Suprapubic skin (tissue), 4 donors: ENCODE measurements at regions not wholly inside any gene's neighbourhood (a gene's known extent, or its start where the extent isn't known, plus 50 kb on each side); places are given as distances from the start of the nearest gene placed in this dataset.

Source experiments
- DNase-seq, 2 donors: peaks; one replicate each; pipeline ENCODE4 v3.0.0-alpha.2; 2019; ENCODE audit warnings: low spot score in 2 of 2
- H3K27ac ChIP-seq: fragments of 200-600 bp; sonication (generic); one replicate; pipeline ENCODE4 v1.5.1; 2019
- H3K27me3 ChIP-seq: fragments of 200-600 bp; sonication (generic); one replicate; pipeline ENCODE4 v1.5.1; 2019
- H3K36me3 ChIP-seq: fragments of 200-600 bp; sonication (generic); one replicate; pipeline ENCODE4 v1.5.1; 2019
- H3K4me1 ChIP-seq: fragments of 200-600 bp; sonication (generic); one replicate; pipeline ENCODE4 v1.5.1; 2019
- H3K4me3 ChIP-seq: fragments of 200-600 bp; sonication (generic); one replicate; pipeline ENCODE4 v1.5.1; 2019; ENCODE audit warnings: mild to moderate bottlenecking
- H3K9me3 ChIP-seq: fragments of 200-600 bp; sonication (generic); one replicate; pipeline ENCODE4 v1.5.1; 2019
- CTCF ChIP-seq, 2 donors: fragments of 200-600 bp in 1 of 2; fragments of 450-650 bp in 1 of 2; sonication (generic) in 1 of 2; IDR thresholded peaks; one replicate each; pipeline ENCODE4 v1.5.1; 2016 to 2019; ENCODE audit warnings: antibody characterized with exemption in 2 of 2, mild to moderate bottlenecking in 1 of 2, moderate library complexity in 1 of 2
- EP300 ChIP-seq: sonication (generic); formaldehyde crosslinking; IDR thresholded peaks from one replicate; pipeline ENCODE4 v1.6.1; 2017; ENCODE audit warnings: antibody characterized with exemption
- POLR2A ChIP-seq, 2 donors: fragments of 450-650 bp; IDR thresholded peaks; one replicate each; pipeline ENCODE4 v1.6.1; 2017; ENCODE audit warnings: antibody characterized with exemption in 2 of 2, mild to moderate bottlenecking in 2 of 2, moderate library complexity in 2 of 2
- POLR2AphosphoS5 ChIP-seq, 3 donors: sonication (generic); formaldehyde crosslinking; IDR thresholded peaks; one replicate each; pipeline ENCODE4 v1.6.1; 2017; ENCODE audit warnings: antibody characterized with exemption in 3 of 3
- WGBS: methylation state at CpG from one replicate; pipeline ENCODE4 v1.1.5; 2018; 5-methylcytosine and 5-hydroxymethylcytosine counted together

- Histone ChIP-seq H3K36me3 (no peaks in the 10 kb centered on the region), H3K4me1 (peaks cover 18% of the 10 kb centered on the region), H3K4me3 (no peak overlapping the region), H3K27ac (no peak overlapping the region), H3K9me3 (no peaks in the 10 kb centered on the region), H3K27me3 (no peaks in the 10 kb centered on the region)
- no peak for TF ChIP-seq CTCF (IDR thresholded peaks at IDR 0.05)
- TF ChIP-seq POLR2AphosphoS5 (IDR thresholded peaks at IDR 0.05) = no peak
- no peak for TF ChIP-seq POLR2A (IDR thresholded peaks at IDR 0.05)
- no peak for TF ChIP-seq EP300
- no peak for DNase-seq
These were observed 163.2 kb downstream of the FAT3 start for GRCh38 chr11:92387859-92388258.

DNA sequence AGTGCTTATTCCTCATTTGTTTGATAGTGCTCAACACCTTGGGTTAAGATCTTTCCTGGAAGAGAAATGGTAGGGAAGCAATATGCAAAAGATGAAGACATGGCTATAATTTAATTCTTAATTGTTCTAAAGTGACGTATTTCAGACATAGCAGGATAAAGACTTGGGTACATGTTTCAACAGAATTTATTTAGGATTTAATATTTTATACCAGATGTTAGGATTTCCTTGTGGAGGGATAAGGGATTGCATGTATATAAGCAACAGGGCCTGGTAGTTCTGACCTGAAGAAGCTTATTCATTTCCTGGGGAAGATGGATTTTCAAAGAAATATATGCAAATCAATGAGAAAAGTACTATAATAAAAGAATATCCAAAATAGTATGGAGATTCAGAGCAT is 163.8 kb downstream of the FAT3 start:
- Histone ChIP-seq H3K27ac (no peak overlapping the region), H3K27me3 (peaks cover 4% of the 10 kb centered on the region), H3K36me3 (no peaks in the 10 kb centered on the region), H3K9me3 (no peaks in the 10 kb centered on the region), H3K4me1 (peaks cover 16% of the 10 kb centered on the region), H3K4me3 (no peak overlapping the region)
- TF ChIP-seq POLR2A (IDR thresholded peaks at IDR 0.05) = no peak
- TF ChIP-seq CTCF (IDR thresholded peaks at IDR 0.05) = no peak
- no peak for TF ChIP-seq EP300
- TF ChIP-seq POLR2AphosphoS5 (IDR thresholded peaks at IDR 0.05) = no peak
- no peak for DNase-seq
- WGBS = 81% methylated on average over 1 of the region's 1 CpG

- no peaks in the 10 kb centered on the region for H3K9me3 ChIP-seq
- no peak for DNase-seq
- H3K4me3 ChIP-seq = no peak overlapping the region
- peaks cover 4% of the 10 kb centered on the region for H3K27me3 ChIP-seq
- H3K27ac ChIP-seq = no peak overlapping the region
- H3K36me3 ChIP-seq = no peaks in the 10 kb centered on the region
- no peaks in the 10 kb centered on the region for H3K4me1 ChIP-seq
- TF ChIP-seq POLR2AphosphoS5 (IDR thresholded peaks at IDR 0.05) (no peak), EP300 (no peak), POLR2A (IDR thresholded peaks at IDR 0.05) (no peak), CTCF (IDR thresholded peaks at IDR 0.05) (no peak)
These were observed 166.2 kb downstream of the FAT3 start for GRCh38 chr11:92390783-92391182.

DNA sequence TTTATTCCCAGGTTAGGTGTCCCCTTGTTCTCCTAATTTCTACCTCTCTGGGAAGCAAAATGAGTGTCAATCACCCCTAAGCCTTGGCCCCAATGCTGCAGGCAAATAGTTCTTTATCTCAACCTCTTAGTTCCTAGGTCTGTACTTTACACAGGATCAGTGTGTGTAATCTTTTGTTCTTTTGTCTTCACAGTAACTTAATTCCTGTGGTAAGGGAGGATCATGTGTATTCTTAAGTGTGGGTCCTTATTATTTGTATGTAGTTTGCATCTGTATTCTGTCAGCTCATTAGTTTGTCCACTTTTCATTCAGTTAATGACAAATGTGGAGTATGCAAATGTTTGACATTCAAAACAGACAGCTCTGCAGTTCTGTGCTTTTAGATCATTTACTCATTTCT is 166.7 kb downstream of the FAT3 start:
- no peak for DNase-seq
- H3K9me3 ChIP-seq = no peaks in the 10 kb centered on the region
- H3K4me1 ChIP-seq = no peaks in the 10 kb centered on the region
- H3K36me3 ChIP-seq = no peaks in the 10 kb centered on the region
- no peak overlapping the region for H3K27ac ChIP-seq
- H3K27me3 ChIP-seq = peaks cover 4% of the 10 kb centered on the region
- H3K4me3 ChIP-seq = no peak overlapping the region
- TF ChIP-seq POLR2A (IDR thresholded peaks at IDR 0.05) = no peak
- no peak for TF ChIP-seq CTCF (IDR thresholded peaks at IDR 0.05)
- no peak for TF ChIP-seq POLR2AphosphoS5 (IDR thresholded peaks at IDR 0.05)
- no peak for TF ChIP-seq EP300

DNA sequence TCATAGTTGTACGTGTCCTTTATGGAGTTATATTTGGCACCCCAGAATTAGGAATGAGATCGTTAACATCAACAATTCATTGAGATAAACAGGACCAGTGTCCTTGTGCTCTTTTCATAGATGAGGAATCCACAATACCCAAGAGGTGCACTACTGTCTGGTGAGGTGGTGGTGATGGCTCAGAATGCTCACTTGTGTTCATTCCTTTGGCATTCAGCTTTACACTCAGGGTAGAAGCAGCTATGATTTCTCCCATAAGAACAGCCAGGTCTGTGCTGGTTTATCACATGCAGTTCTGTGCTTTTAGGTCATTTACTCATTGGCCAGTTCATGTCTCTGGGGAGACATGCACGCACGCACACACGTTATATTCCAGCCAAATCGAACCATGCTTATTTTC is 167.2 kb downstream of the FAT3 start:
- Histone ChIP-seq H3K4me3 (no peak overlapping the region), H3K9me3 (no peaks in the 10 kb centered on the region), H3K36me3 (no peaks in the 10 kb centered on the region), H3K4me1 (no peaks in the 10 kb centered on the region), H3K27ac (no peak overlapping the region), H3K27me3 (peaks cover 4% of the 10 kb centered on the region)
- TF ChIP-seq POLR2AphosphoS5 (IDR thresholded peaks at IDR 0.05) (no peak), CTCF (IDR thresholded peaks at IDR 0.05) (no peak), POLR2A (IDR thresholded peaks at IDR 0.05) (no peak), EP300 (no peak)
- DNase-seq = no peak
- WGBS = 85% methylated on average over 6 of the region's 6 CpGs
